GM06990 (cell line): ENCODE measurements at regions not wholly inside any gene's neighbourhood (a gene's known extent, or its start where the extent isn't known, plus 50 kb on each side); places are given as distances from the start of the nearest gene placed in this dataset.

Experiments used
- DNase-seq: peaks from one replicate; pipeline ENCODE4 v3.0.0-alpha.2; 2011; ENCODE audit not compliant: insufficient read length; ENCODE audit errors: extremely low read depth
- H3K27me3 ChIP-seq: replicated peaks from 2 replicates; pipeline ENCODE4 v1.6.0; 2011; ENCODE audit warnings: low read length; ENCODE audit not compliant: control insufficient read depth, insufficient read depth
- H3K36me3 ChIP-seq: 2 replicates; pipeline ENCODE4 v1.5.1; 2011; ENCODE audit warnings: low read length; ENCODE audit not compliant: control insufficient read depth, insufficient read depth
- H3K4me3 ChIP-seq: replicated peaks from 2 replicates; pipeline ENCODE4 v1.5.1; 2011; ENCODE audit warnings: low read depth, mild to moderate bottlenecking, control low read depth, low read length
- CTCF ChIP-seq: IDR thresholded peaks from 2 replicates; pipeline ENCODE4 v1.5.1; 2011; ENCODE audit warnings: low read length, control low read depth, mild to moderate bottlenecking, inconsistent platforms; ENCODE audit not compliant: insufficient read depth, poor library complexity, severe bottlenecking

GRCh38 chr1:224791362-224791941 lies 138.0 kb upstream of the DNAH14 start:
- DNase-seq = no peak
- no peak for TF ChIP-seq CTCF
- Histone ChIP-seq H3K27me3 (no peaks in the 10 kb centered on the region), H3K4me3 (no peak overlapping the region), H3K36me3 (no peaks in the 10 kb centered on the region)

- H3K4me3 ChIP-seq = no peak overlapping the region
- DNase-seq = no peak
- H3K27me3 ChIP-seq = no peaks in the 10 kb centered on the region
- no peaks in the 10 kb centered on the region for H3K36me3 ChIP-seq
- TF ChIP-seq CTCF = no peak
Measured at GRCh38 chr1:224795591-224795990, 133.9 kb upstream of the DNAH14 start.

GRCh38 chr1:224799083-224799482 lies 130.4 kb upstream of the DNAH14 start:
- DNase-seq = no peak
- no peaks in the 10 kb centered on the region for H3K27me3 ChIP-seq
- H3K36me3 ChIP-seq = no peaks in the 10 kb centered on the region
- TF ChIP-seq CTCF = no peak
- H3K4me3 ChIP-seq = no peak overlapping the region

- no peak for TF ChIP-seq CTCF
- no peak for DNase-seq
- H3K27me3 ChIP-seq = no peaks in the 10 kb centered on the region
- no peak overlapping the region for H3K4me3 ChIP-seq
- no peaks in the 10 kb centered on the region for H3K36me3 ChIP-seq
Measured at GRCh38 chr1:224800486-224801119, 128.9 kb upstream of the DNAH14 start.

GRCh38 chr1:224801844-224802490 lies 127.5 kb upstream of the DNAH14 start:
- DNase-seq = no peak
- no peak for TF ChIP-seq CTCF
- Histone ChIP-seq H3K4me3 (no peak overlapping the region), H3K36me3 (no peaks in the 10 kb centered on the region), H3K27me3 (no peaks in the 10 kb centered on the region)
